ENCODE measurements at regions not wholly inside any gene's neighbourhood (a gene's known extent, or its start where the extent isn't known, plus 50 kb on each side); places are given as distances from the start of the nearest gene placed in this dataset.
"Not testable (repeated sequence)": the region's sequence is repeated elsewhere in the genome, so short reads cannot be mapped to it uniquely, and the experiment has no call there.

GRCh38 chr11:24093375-24093774 is 403.5 kb upstream of the LUZP2 start:
- no peak for DNase-seq (ENCODE audit: low read depth in 3 of 3, low spot score in 2 of 3)

GRCh38 chr11:24108609-24109008 is 388.2 kb upstream of the LUZP2 start:
- DNase-seq (ENCODE audit: low read depth in 3 of 3, low spot score in 2 of 3): no peak

GRCh38 chr11:24122291-24122690 is 374.6 kb upstream of the LUZP2 start:
- DNase-seq (ENCODE audit: low read depth in 3 of 3, low spot score in 2 of 3): no peak

GRCh38 chr11:24124876-24125275 is 372.0 kb upstream of the LUZP2 start:
- no peak for DNase-seq (ENCODE audit: low read depth in 3 of 3, low spot score in 2 of 3)

- DNase-seq (ENCODE audit: low read depth in 3 of 3, low spot score in 2 of 3): no peak
Observed at GRCh38 chr11:24131698-24132097, 365.2 kb upstream of the LUZP2 start.

GRCh38 chr11:24132471-24132870 is 364.4 kb upstream of the LUZP2 start:
- DNase-seq (ENCODE audit: low read depth in 3 of 3, low spot score in 2 of 3): no peak

GRCh38 chr11:24134879-24135589 is 361.8 kb upstream of the LUZP2 start:
- no peak for DNase-seq (ENCODE audit: low read depth in 3 of 3, low spot score in 2 of 3)

- DNase-seq (ENCODE audit: low read depth in 3 of 3, low spot score in 2 of 3): no peak
Observed at GRCh38 chr11:24142062-24142461, 354.8 kb upstream of the LUZP2 start.

GRCh38 chr11:24145411-24145810 is 351.4 kb upstream of the LUZP2 start:
- DNase-seq (ENCODE audit: low read depth in 3 of 3, low spot score in 2 of 3): no peak

- DNase-seq (ENCODE audit: low read depth in 3 of 3, low spot score in 2 of 3): no peak
Observed at GRCh38 chr11:24153337-24153736, 343.5 kb upstream of the LUZP2 start.

GRCh38 chr11:24155792-24156191 is 341.1 kb upstream of the LUZP2 start:
- DNase-seq (ENCODE audit: low read depth in 3 of 3, low spot score in 2 of 3): no peak

GRCh38 chr11:24157316-24157715 is 339.5 kb upstream of the LUZP2 start:
- DNase-seq (ENCODE audit: low read depth in 3 of 3, low spot score in 2 of 3): no peak

GRCh38 chr11:24161587-24161986 is 335.3 kb upstream of the LUZP2 start:
- DNase-seq (ENCODE audit: low read depth in 3 of 3, low spot score in 2 of 3): no peak

- DNase-seq (ENCODE audit: low read depth in 3 of 3, low spot score in 2 of 3): no peak
Observed at GRCh38 chr11:24163146-24163545, 333.7 kb upstream of the LUZP2 start.

- no peak for DNase-seq (ENCODE audit: low read depth in 3 of 3, low spot score in 2 of 3)
Observed at GRCh38 chr11:24163841-24164240, 333.0 kb upstream of the LUZP2 start.

- no peak for DNase-seq (ENCODE audit: low read depth in 3 of 3, low spot score in 2 of 3)
Observed at GRCh38 chr11:24171869-24172268, 325.0 kb upstream of the LUZP2 start.

- DNase-seq (ENCODE audit: low read depth in 3 of 3, low spot score in 2 of 3): no peak
Observed at GRCh38 chr11:24181395-24182047, 315.3 kb upstream of the LUZP2 start.

- not testable (repeated sequence) for DNase-seq (ENCODE audit: low read depth in 3 of 3, low spot score in 2 of 3)
Observed at GRCh38 chr11:24185535-24185934, 311.3 kb upstream of the LUZP2 start.

GRCh38 chr11:24196733-24197132 is 300.1 kb upstream of the LUZP2 start:
- DNase-seq (ENCODE audit: low read depth in 3 of 3, low spot score in 2 of 3): no peak

- no peak for DNase-seq (ENCODE audit: low read depth in 3 of 3, low spot score in 2 of 3)
Observed at GRCh38 chr11:24198481-24198880, 298.4 kb upstream of the LUZP2 start.

GRCh38 chr11:24199461-24199860 is 297.4 kb upstream of the LUZP2 start:
- no peak for DNase-seq (ENCODE audit: low read depth in 3 of 3, low spot score in 2 of 3)

- no peak for DNase-seq (ENCODE audit: low read depth in 3 of 3, low spot score in 2 of 3)
Observed at GRCh38 chr11:24206030-24206429, 290.8 kb upstream of the LUZP2 start.

GRCh38 chr11:24206511-24206910 is 290.3 kb upstream of the LUZP2 start:
- no peak for DNase-seq (ENCODE audit: low read depth in 3 of 3, low spot score in 2 of 3)

All from right renal cortex interstitium (tissue), 3 donors.